Activated CD4-positive, alpha-beta T cell treated with anti-CD3 and anti-CD28 coated beads for 48 hours (primary cell): ENCODE measurements at regions not wholly inside any gene's neighbourhood (a gene's known extent, or its start where the extent isn't known, plus 50 kb on each side); places are given as distances from the start of the nearest gene placed in this dataset.

Experiments
- DNase-seq: peaks from one replicate; pipeline ENCODE4 v3.0.0-alpha.2; 2020

GRCh38 chr4:115720611-115721010, 607.2 kb upstream of the NDST4 start:
- no peak for DNase-seq

- DNase-seq = no peak
Measured at GRCh38 chr4:115711575-115711974, 598.2 kb upstream of the NDST4 start.

DNA sequence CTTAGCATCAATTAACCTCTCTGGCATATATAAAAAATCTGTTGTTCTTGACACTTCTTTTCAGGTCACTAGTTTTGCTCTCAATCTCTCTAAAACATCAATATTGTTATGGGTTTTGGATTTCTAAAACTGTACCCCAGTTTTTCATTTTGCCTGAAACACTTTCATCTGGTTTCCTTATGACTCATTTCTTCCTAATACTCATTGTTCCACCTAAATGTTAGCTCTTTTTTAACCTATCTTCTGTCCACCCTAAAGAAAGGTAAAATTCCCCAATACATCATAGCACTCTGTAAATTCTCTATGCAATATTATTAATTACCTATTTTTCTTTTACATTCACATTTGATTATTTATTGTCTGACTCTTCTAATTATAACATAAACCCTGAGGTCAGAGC, 575.5 kb upstream of the NDST4 start:
- DNase-seq = no peak

- no peak for DNase-seq
Measured at GRCh38 chr4:115687052-115687755, 573.8 kb upstream of the NDST4 start.

- no peak for DNase-seq
Measured at GRCh38 chr4:115678425-115678941, 565.1 kb upstream of the NDST4 start.

GRCh38 chr4:115675719-115676118, 562.3 kb upstream of the NDST4 start:
- DNase-seq = no peak

GRCh38 chr4:115674485-115674884, 561.1 kb upstream of the NDST4 start:
- DNase-seq = no peak

DNA sequence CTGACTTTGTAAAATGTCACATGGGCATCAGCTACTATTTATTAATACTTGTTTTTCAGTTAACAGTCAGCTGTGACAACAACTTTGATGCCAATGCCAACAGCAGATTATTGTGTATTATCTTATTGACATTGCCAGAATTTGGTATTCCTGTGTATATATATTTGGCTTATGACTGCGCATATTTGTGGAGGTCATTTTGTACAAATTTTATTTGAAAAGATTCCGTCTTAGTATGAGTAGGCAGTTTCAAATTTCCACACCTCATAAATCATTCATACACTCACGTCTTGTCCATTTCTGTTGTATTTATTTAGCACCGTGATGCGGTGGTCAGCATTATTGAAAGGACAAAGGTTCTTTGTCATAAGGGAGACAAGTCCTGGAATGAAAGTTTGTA, 558.2 kb upstream of the NDST4 start:
- no peak for DNase-seq

DNA sequence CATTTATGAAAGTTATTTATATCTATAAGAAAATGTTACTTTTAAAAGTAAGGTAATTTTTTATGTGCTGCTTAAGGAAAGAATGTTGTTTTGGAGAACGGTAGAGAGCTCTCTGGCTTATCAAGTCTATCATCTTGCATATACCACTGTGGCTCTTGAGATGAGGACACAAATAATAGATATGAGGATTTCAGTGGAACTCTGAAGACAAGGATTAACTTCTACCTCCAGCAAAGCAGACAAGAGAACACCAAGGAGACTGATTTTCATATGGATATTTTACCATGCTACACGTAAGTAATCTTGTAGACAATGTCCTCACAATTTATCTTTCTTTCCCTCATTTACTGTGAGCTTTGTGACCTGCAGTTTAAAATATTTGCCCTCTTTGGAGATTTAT, 557.5 kb upstream of the NDST4 start:
- no peak for DNase-seq

DNA sequence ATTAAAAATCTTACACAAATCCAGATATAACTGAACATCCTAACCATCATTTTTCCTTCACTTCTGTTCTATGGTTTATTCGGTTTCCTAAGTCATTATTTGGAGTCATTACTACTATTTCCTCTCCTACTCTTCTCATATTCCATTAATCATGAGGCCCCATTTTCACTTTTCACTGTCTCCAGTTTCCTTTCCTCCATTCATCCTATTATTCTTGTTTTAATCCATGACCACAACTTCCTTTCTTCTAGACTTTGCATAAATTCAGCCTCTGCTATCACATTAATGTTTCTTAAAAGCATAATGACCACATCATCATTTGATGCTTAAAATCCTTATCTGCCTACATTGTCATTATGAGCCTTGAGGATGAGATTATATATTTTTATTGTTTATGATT, 555.0 kb upstream of the NDST4 start:
- DNase-seq = no peak

DNA sequence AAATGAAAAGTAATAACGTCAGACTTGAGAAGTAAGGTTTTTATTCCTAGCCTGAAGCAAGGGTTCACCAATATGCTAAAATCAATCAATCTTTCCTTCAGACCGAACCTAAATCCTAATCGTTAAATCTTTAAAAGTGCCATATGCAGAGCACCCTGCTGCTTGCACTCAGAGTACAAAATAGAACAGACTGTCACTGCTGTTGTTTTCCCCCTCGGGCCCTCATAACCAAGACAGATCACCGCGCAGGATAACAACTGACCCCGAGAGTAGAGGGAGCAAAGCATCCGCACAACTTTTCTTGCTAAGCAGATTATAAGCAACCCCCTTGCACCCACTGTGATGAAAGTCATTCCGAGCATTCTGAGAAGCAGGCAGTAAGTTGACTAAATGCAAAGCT, 550.9 kb upstream of the NDST4 start:
- DNase-seq = no peak

- DNase-seq = no peak
Measured at GRCh38 chr4:115660465-115660864, 547.0 kb upstream of the NDST4 start.

DNA sequence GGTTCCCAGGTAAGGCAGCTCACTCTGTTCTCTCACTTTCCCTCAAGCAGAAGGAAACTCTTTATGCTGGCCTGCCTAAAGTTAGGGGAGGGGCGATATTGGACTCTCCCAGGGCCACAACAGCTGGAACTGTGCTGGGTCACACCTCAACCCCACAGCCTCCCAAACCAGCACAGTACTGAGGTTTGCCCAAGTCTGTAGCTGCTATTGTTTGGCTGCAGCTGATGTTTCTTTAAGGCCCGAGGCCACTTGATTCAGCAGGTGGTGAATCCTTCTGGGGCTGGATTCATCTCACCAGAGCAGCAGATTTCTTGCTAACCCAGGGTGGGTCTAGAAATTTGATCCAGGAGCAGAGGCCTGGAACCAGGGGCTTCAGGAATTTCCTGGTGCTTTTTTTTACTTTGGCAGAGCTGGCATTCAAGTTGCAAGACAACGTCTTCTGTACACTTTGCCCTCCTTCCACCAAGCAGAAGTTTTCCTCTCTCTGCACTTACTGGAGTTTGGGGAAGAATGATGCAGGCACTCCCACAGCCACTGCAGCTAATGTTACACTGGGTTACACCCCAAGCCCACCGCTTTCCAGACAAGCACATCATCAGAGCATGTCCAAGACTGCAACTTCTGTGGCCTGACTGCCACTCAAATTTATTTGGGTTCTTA, 544.7 kb upstream of the NDST4 start:
- no peak for DNase-seq

DNA sequence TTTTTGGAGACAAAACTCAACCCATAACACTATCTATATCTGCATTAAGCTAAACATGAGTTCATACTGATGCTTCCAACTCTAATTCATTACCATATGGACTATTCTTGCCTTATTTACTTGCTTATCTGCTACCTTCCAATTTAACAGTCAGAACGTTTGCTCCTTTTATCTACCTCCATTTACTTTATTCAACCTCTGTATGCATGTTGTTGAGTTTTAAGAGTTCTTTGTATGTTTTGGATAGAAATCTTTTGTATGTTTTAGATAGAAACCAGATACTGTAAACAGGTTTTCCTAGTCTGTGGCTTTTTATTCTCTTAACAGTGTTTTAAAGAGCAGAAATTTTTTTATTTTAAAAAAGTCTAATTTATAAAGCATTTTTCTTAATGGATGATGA, 542.2 kb upstream of the NDST4 start:
- no peak for DNase-seq

- DNase-seq = no peak
Measured at GRCh38 chr4:115648786-115649185, 535.4 kb upstream of the NDST4 start.

- DNase-seq = no peak
Measured at GRCh38 chr4:115629270-115629669, 515.9 kb upstream of the NDST4 start.

- DNase-seq = no peak
Measured at GRCh38 chr4:115609631-115610030, 496.2 kb upstream of the NDST4 start.

DNA sequence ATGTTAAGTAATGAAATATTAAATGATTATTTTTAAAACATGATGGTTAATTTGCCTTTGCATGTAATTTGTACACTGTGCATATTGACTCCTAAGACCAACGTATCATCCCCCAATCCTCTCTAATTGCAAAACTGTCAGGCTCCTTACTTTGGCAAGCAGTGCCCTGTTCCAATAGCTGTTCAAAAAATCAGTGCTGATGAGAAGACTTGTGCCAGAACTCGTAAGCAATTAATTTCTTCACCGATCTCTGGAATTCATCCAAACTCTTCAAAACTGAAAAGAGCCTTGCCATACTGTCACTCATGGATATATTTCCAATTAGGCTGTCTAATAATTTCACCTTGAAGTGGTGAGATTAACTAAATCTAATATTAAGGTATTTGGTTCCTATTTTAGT, 493.9 kb upstream of the NDST4 start:
- DNase-seq = no peak

GRCh38 chr4:115596265-115597001, 483.0 kb upstream of the NDST4 start:
- DNase-seq = no peak

- DNase-seq = no peak
Measured at GRCh38 chr4:115580901-115581300, 467.5 kb upstream of the NDST4 start.

DNA sequence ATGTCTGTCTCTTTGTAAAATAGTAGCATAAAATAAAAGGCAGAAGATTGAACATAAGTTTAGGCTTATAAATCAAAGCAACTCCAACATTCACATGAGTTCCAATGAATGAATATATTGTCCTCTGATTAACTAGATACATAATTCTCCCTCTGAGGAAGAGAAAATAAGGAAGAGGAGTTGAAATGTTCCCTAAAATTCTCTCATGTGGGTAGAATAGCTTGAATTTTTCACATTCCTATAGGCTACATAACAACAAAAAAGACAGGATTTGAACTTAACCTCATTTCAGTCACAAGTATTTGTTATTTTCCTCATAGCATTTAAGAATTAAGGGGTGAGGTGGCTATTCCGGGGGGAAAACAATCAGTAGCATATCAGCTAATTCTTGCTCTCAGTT, 462.4 kb upstream of the NDST4 start:
- DNase-seq = no peak

GRCh38 chr4:115562506-115562905, 449.1 kb upstream of the NDST4 start:
- DNase-seq = no peak

GRCh38 chr4:115548123-115548522, 434.7 kb upstream of the NDST4 start:
- DNase-seq = no peak

- no peak for DNase-seq
Measured at GRCh38 chr4:115537387-115537786, 424.0 kb upstream of the NDST4 start.
